ENCODE measurements at regions not wholly inside any gene's neighbourhood (a gene's known extent, or its start where the extent isn't known, plus 50 kb on each side); places are given as distances from the start of the nearest gene placed in this dataset.

DNA sequence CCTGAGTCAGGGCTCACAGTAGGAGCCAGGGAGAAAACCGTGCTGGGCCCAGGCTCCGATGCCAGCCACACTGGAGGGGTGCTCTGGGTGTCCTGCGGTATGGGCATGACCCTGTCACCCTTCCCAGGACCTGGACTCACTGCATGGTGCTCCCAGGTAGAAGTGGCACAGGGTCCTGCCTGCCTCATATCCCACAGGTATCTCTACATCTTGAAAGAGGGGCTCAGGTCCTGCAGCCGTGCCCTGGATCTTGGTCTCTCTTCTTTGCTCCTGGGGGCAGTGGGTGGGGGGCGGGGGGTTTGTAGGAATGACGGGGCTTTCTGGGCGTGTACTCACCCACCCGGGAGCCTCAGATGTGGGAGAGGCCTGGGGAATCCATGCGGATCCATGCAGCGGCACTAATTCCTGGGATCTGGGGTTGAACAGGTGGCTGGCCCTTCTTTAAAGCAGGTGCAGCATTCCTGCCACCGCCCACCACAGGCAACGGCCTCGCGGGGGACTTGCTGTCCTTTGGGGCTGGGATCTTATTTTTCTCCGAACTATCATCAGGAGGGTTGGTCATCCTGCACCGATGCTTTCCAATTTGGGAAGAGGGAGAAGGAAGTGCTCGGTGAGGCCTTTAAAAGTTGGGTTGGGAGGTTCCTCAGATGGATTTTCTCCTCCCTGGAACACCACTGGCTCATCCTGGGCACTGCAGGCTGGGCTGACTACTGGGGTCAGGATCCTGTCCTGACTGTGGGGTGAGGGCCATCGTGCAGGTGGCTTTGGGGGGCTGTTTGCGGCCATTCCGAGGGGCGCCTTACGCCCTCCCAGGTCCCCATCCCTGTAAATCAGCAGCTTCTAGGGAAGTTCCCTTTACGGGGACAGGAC is 886.4 kb downstream of the BRD1 start:
- no peak for DNase-seq (ENCODE audit: low read depth)
- H3K4me3 ChIP-seq (ENCODE audit: low read length), result no peak overlapping the region
- TF ChIP-seq, protein P1, sequence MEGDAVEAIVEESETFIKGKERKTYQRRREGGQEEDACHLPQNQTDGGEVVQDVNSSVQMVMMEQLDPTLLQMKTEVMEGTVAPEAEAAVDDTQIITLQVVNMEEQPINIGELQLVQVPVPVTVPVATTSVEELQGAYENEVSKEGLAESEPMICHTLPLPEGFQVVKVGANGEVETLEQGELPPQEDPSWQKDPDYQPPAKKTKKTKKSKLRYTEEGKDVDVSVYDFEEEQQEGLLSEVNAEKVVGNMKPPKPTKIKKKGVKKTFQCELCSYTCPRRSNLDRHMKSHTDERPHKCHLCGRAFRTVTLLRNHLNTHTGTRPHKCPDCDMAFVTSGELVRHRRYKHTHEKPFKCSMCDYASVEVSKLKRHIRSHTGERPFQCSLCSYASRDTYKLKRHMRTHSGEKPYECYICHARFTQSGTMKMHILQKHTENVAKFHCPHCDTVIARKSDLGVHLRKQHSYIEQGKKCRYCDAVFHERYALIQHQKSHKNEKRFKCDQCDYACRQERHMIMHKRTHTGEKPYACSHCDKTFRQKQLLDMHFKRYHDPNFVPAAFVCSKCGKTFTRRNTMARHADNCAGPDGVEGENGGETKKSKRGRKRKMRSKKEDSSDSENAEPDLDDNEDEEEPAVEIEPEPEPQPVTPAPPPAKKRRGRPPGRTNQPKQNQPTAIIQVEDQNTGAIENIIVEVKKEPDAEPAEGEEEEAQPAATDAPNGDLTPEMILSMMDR (IDR thresholded peaks at IDR 0.05; ENCODE audit: insufficient read depth, low read depth, low read length, missing control alignments), result no peak

GRCh38 chr22:48940266-48941032 is 887.2 kb downstream of the BRD1 start:
- TF ChIP-seq, protein P1 (IDR thresholded peaks at IDR 0.05; ENCODE audit: insufficient read depth, low read depth, low read length, missing control alignments), result no peak
- no peak for DNase-seq (ENCODE audit: low read depth)
- no peak overlapping the region for H3K4me3 ChIP-seq (ENCODE audit: low read length)

GRCh38 chr22:48939441-48940265 is 888.0 kb downstream of the BRD1 start:
- no peak for DNase-seq (ENCODE audit: low read depth)
- TF ChIP-seq, protein P1 (IDR thresholded peaks at IDR 0.05; ENCODE audit: insufficient read depth, low read depth, low read length, missing control alignments), result no peak
- no peak overlapping the region for H3K4me3 ChIP-seq (ENCODE audit: low read length)

DNA sequence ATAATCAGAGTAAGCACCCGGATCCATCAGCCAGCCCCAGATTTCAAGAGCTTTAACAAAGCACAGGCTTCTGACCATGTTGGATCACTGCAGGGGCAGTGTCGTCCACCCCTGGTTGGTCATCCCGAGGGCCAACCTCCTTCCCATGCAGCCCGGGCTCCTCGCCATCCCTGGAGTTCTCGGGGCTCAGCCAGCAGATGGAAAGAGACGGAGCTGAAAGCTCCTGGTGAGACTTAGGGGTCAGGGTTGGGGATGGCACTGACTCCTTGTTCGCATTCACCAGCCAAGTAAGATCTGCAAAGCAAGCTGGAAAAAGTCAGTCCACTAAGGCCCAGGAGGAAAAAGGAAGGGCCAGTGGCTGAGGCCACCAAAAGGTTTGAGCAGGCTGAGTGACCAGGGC is 888.9 kb downstream of the BRD1 start:
- TF ChIP-seq, protein P1 (IDR thresholded peaks at IDR 0.05; ENCODE audit: insufficient read depth, low read depth, low read length, missing control alignments), result no peak
- no peak for DNase-seq (ENCODE audit: low read depth)
- no peak overlapping the region for H3K4me3 ChIP-seq (ENCODE audit: low read length)

DNA sequence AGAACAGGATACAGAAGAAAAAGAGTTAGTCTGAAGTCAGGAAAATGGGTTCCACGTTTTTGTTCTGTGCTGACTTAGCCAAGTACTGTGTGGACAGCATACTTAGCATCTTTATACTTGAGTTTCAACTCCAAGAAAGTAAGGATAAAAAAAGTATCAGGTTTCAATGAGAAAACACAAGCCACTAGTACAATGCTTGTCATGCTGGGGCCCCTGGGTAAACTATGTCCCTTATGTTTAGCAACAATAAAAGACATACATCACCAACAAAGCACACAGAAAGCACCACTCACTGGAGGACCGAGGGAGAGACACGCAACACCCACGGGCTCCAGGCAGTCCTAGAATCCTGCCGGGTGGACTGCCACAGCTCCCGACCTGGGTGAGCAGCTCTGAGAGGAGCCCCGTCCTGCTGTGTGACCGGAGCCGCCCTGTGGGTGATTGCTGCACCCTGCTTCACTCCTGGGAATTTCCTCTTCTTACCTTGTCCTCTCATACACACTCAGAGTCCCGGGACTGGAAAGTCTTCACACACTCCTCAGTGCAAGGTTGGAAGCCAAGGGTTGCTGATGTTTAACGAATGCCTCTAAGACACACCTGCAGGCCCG is 890.5 kb downstream of the BRD1 start:
- no peak for DNase-seq (ENCODE audit: low read depth)
- TF ChIP-seq, protein P1 (IDR thresholded peaks at IDR 0.05; ENCODE audit: insufficient read depth, low read depth, low read length, missing control alignments), result no peak
- H3K4me3 ChIP-seq (ENCODE audit: low read length), result no peak overlapping the region

DNA sequence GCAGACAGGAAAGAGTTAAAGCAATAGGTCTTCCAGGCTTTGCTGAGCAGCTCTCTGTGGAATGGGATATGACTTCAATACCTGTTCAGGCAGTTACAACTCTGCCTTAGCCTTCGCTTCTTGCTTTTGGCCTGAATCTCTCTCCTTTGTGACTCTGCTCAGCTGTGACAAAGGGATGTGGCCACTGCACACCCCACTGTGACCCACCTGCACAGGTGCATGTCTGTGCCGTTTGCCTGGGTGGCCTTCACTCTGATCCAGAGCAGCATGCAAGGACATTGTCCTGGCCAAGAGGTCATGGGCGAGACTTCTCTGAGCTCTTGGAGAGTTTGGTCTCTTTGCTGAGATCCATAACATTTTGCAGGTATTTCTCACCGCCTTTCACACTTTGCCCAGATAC is 891.3 kb downstream of the BRD1 start:
- no peak overlapping the region for H3K4me3 ChIP-seq (ENCODE audit: low read length)
- DNase-seq (ENCODE audit: low read depth), result no peak
- TF ChIP-seq, protein P1 (IDR thresholded peaks at IDR 0.05; ENCODE audit: insufficient read depth, low read depth, low read length, missing control alignments), result no peak

All from epithelial cell of esophagus (primary cell).